SU-DHL-6 (cell line): ENCODE measurements at regions not wholly inside any gene's neighbourhood (a gene's known extent, or its start where the extent isn't known, plus 50 kb on each side); places are given as distances from the start of the nearest gene placed in this dataset.

Source experiments
- H2AFZ ChIP-seq: fragments of 200-600 bp; sonication (generic); 2 replicates; pipeline ENCODE4 v1.6.1; 2014; ENCODE audit warnings: low read depth, mild to moderate bottlenecking, moderate library complexity, mixed read lengths, antibody characterized with exemption, low read length; ENCODE audit not compliant: severe bottlenecking
- H3F3A ChIP-seq: fragments of 200-600 bp; shearing (Covaris generic); 2 replicates; pipeline ENCODE4 v1.6.0; 2016; ENCODE audit warnings: antibody characterized with exemption, mild to moderate bottlenecking; ENCODE audit not compliant: insufficient read depth
- H3K27ac ChIP-seq: fragments of 200-600 bp; sonication (generic); 2 replicates; pipeline ENCODE4 v1.5.1; 2016; ENCODE audit warnings: low read depth, mild to moderate bottlenecking, low read length, moderate library complexity, mixed read lengths
- H3K27me3 ChIP-seq: fragments of 200-600 bp; sonication (generic), shearing (Covaris generic); 2 replicates; pipeline ENCODE4 v1.6.0; 2014; ENCODE audit warnings: mild to moderate bottlenecking, low read length
- H3K36me3 ChIP-seq: fragments of 200-600 bp; sonication (generic); 2 replicates; pipeline ENCODE4 v1.6.1; 2014; ENCODE audit warnings: mild to moderate bottlenecking, low read length, mixed read lengths
- H3K4me2 ChIP-seq: fragments of 300-600, 200-600 bp; shearing (Covaris generic), sonication (generic); 2 replicates; pipeline ENCODE4 v1.6.0; 2014; ENCODE audit warnings: low read length, low read depth, mild to moderate bottlenecking; ENCODE audit not compliant: poor library complexity, severe bottlenecking
- H3K4me3 ChIP-seq: fragments of 200-600 bp; sonication (generic); 2 replicates; pipeline ENCODE4 v1.5.1; 2014; ENCODE audit warnings: antibody characterized with exemption, low read length, mild to moderate bottlenecking, mixed read lengths; ENCODE audit not compliant: insufficient read depth, poor library complexity, severe bottlenecking
- H3K79me2 ChIP-seq: fragments of 200-600 bp; sonication (generic); 2 replicates; pipeline ENCODE4 v1.6.1; 2014; ENCODE audit warnings: mild to moderate bottlenecking, low read length, moderate library complexity; ENCODE audit not compliant: insufficient read depth
- H3K9ac ChIP-seq: fragments of 200-600 bp; sonication (generic); 2 replicates; pipeline ENCODE4 v1.7.0; 2014; ENCODE audit warnings: mild to moderate bottlenecking, low read length
- H3K9me2 ChIP-seq: fragments of 200-600 bp; sonication (generic); replicated peaks from 2 replicates; pipeline ENCODE4 v1.6.1; 2014; ENCODE audit warnings: low read length; ENCODE audit not compliant: insufficient read depth
- H3K9me3 ChIP-seq: fragments of 200-600 bp; sonication (generic); 2 replicates; pipeline ENCODE4 v1.6.1; 2014; ENCODE audit warnings: low read length, mixed read lengths; ENCODE audit not compliant: insufficient read depth
- H4K20me1 ChIP-seq: fragments of 200-600 bp; sonication (generic); 2 replicates; pipeline ENCODE4 v1.6.1; 2014; ENCODE audit warnings: low read depth, mild to moderate bottlenecking, antibody characterized with exemption, low read length, moderate library complexity, mixed read lengths
- CTCF ChIP-seq: fragments of 200-600 bp; sonication (generic); IDR thresholded peaks from one replicate; pipeline ENCODE4 v1.5.1; 2017; ENCODE audit warnings: antibody characterized with exemption, mild to moderate bottlenecking, low read length, moderate library complexity; ENCODE audit not compliant: insufficient read depth, poor library complexity, severe bottlenecking
- EZH2phosphoT487 ChIP-seq: fragments of 200-600 bp; sonication (generic), shearing (Covaris generic); conservative IDR thresholded peaks from 2 replicates; pipeline ENCODE4 v1.6.1; 2018; ENCODE audit warnings: mild to moderate bottlenecking, antibody characterized with exemption, low read length, moderate library complexity, mixed read lengths

GRCh38 chr11:36840378-36840777, 242.3 kb upstream of the RAG2 start:
- H3K27me3 ChIP-seq, result no peaks in the 10 kb centered on the region
- H3K9me3 ChIP-seq, result no peaks in the 10 kb centered on the region
- no peaks in the 10 kb centered on the region for H3F3A ChIP-seq
- no peaks in the 10 kb centered on the region for H4K20me1 ChIP-seq
- H2AFZ ChIP-seq, result no peak overlapping the region
- no peaks in the 10 kb centered on the region for H3K9me2 ChIP-seq
- no peak overlapping the region for H3K9ac ChIP-seq
- no peak overlapping the region for H3K4me2 ChIP-seq
- TF ChIP-seq EZH2phosphoT487 (no peak), CTCF (no peak)
- no peaks in the 10 kb centered on the region for H3K79me2 ChIP-seq
- H3K36me3 ChIP-seq, result no peaks in the 10 kb centered on the region
- H3K27ac ChIP-seq, result no peak overlapping the region
- H3K4me3 ChIP-seq, result no peak overlapping the region

GRCh38 chr11:36837831-36838437, 239.9 kb upstream of the RAG2 start:
- Histone ChIP-seq H2AFZ (no peak overlapping the region), H3K36me3 (no peaks in the 10 kb centered on the region), H3K9ac (no peak overlapping the region), H3K4me2 (no peak overlapping the region), H4K20me1 (no peaks in the 10 kb centered on the region), H3F3A (no peaks in the 10 kb centered on the region), H3K27me3 (no peaks in the 10 kb centered on the region), H3K27ac (no peak overlapping the region), H3K79me2 (no peaks in the 10 kb centered on the region), H3K4me3 (no peak overlapping the region), H3K9me3 (no peaks in the 10 kb centered on the region), H3K9me2 (no peaks in the 10 kb centered on the region)
- TF ChIP-seq CTCF, result no peak
- no peak for TF ChIP-seq EZH2phosphoT487

- Histone ChIP-seq H3K36me3 (no peaks in the 10 kb centered on the region), H2AFZ (no peak overlapping the region), H3K27ac (no peak overlapping the region), H3K79me2 (no peaks in the 10 kb centered on the region), H3K4me2 (no peak overlapping the region), H3K9me2 (no peaks in the 10 kb centered on the region), H3K9me3 (no peaks in the 10 kb centered on the region), H4K20me1 (no peaks in the 10 kb centered on the region), H3F3A (no peaks in the 10 kb centered on the region), H3K9ac (no peak overlapping the region), H3K4me3 (no peak overlapping the region), H3K27me3 (no peaks in the 10 kb centered on the region)
- TF ChIP-seq CTCF (no peak), EZH2phosphoT487 (no peak)
Observed at GRCh38 chr11:36825251-36825650, 227.2 kb upstream of the RAG2 start.

- no peaks in the 10 kb centered on the region for H3K36me3 ChIP-seq
- no peak overlapping the region for H3K27ac ChIP-seq
- H4K20me1 ChIP-seq, result no peaks in the 10 kb centered on the region
- no peak overlapping the region for H3K4me3 ChIP-seq
- no peak overlapping the region for H3K9ac ChIP-seq
- TF ChIP-seq EZH2phosphoT487 (no peak), CTCF (no peak)
- no peak overlapping the region for H2AFZ ChIP-seq
- no peaks in the 10 kb centered on the region for H3K27me3 ChIP-seq
- H3K4me2 ChIP-seq, result no peak overlapping the region
- no peaks in the 10 kb centered on the region for H3K79me2 ChIP-seq
- no peaks in the 10 kb centered on the region for H3K9me2 ChIP-seq
- H3F3A ChIP-seq, result no peaks in the 10 kb centered on the region
- H3K9me3 ChIP-seq, result no peaks in the 10 kb centered on the region
Observed at GRCh38 chr11:36824349-36824748, 226.3 kb upstream of the RAG2 start.
